Left kidney (tissue), 1 donor: ENCODE measurements at regions not wholly inside any gene's neighbourhood (a gene's known extent, or its start where the extent isn't known, plus 50 kb on each side); places are given as distances from the start of the nearest gene placed in this dataset.

Experiments used
- DNase-seq: peaks from one replicate; pipeline ENCODE4 v3.0.0-alpha.2; 2013

DNA sequence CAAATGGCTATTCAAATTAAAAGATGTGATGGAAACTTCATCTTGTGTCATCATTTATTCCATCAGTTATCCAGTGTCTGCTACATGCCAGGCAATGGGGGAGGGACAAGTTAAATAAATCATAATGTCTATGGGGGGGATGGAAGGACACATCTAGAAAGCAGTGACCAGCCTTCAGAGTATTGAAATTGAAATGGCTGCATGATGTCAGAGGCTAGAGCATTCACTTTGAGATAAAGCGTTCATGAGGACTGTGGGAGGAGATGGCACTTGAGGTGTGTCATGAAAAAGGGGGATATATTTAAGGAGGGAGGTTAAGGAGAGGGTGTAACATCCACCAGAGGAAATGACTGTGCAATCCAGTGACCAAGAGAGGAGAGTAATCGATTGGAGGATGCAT lies 50.6 kb downstream of the SLIT2 start:
- DNase-seq: no peak

DNA sequence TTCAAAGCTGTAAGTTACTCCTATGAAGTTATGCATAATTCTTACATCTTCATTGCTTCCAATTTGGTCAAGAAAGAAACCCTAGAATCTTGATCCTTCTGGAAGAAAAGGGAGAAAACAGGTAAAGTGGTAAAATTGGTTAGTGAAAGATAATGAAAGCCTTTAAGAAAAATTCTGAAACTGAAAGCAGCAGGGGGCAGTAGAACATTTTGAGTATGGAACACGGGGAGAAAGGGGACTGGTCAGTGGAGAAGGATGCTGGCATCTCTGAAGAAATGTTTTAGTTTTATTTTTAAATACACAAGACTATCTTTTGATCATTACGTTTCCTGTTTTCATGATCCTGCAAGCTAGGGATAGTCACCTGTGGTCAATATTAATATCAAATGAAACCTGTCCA lies 54.3 kb downstream of the SLIT2 start:
- DNase-seq: peak; percentile 22

DNA sequence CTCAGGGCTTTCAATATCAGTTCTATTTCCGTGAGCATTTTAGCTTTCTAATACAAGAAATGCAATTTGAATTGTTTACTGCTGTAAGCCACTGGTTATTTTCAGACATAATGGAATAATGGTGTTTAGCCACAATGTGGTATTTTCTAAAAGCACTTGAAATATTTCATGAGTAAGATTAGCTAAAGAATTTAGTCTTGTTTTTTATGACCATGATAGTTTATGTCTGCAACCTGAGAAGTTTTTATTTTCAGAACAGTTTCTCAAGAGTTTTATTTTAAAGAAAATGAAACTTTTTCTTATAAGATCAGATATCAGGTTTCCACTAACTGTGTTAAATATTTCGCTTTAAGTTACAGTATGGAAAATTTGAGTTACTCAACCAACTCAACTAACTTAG lies 60.2 kb downstream of the SLIT2 start:
- no peak for DNase-seq

DNA sequence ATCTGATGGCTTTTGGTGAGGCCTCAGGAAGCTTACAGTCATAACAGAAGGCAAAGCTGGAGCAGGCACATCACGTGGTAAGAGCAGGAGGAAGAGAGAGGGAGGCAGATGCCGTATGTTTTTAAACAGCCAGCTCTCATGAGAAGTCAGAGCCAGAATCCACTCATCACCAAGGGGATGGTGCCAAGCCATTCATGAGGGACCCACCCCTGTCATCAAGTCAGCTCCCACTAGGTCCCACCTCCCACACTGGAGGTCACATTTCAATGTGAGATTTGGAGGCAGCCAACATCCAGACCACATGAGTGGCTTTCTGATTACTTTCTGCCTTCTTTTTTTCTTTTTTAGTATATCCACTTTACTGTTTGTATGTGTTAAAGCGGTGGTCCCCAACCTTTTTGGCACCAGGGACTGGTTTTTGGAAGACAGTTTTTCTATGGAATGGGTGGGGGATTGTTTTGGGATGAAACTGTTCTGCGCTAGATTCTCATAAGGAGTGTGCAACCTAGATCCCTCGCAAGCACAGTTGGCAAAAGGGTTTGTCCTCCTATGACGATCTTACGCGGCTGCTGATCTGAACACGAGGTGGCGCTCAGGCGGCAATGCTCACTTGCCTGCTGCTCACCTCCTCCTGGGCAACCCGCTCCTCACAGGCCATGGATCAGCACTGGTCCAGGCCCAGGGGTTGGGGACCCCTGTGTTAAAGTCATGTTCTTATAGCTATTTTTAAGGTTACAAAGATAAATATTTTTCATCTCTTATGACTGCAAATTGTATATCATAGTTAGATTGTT lies 61.7 kb downstream of the SLIT2 start:
- no peak for DNase-seq

DNA sequence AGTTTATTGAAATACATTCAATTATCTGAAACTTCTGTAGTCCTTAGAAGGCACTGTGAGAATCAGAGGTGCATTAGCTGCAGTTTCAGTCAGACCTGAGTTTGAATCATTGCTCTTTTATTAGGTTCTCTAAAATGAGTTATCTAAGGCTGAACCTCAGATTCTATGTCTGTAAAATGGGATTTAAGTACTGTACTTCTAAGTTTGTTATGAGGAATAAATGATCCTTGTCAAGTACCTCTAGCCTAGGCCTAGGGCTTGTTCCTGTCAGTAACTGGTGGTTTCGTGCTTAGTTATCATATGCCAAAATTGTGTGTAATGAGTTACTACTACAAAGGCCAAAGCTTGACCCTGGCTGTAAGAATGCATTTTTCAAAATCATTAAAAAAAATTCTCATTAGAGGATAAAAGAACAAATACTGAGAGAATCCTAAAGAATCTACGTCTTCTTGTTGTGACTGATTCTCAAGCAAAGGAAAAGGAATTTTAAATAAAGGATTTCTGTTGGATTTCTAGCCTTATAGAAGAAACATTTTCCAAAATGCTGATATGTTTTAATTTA lies 65.8 kb downstream of the SLIT2 start:
- no peak for DNase-seq

DNA sequence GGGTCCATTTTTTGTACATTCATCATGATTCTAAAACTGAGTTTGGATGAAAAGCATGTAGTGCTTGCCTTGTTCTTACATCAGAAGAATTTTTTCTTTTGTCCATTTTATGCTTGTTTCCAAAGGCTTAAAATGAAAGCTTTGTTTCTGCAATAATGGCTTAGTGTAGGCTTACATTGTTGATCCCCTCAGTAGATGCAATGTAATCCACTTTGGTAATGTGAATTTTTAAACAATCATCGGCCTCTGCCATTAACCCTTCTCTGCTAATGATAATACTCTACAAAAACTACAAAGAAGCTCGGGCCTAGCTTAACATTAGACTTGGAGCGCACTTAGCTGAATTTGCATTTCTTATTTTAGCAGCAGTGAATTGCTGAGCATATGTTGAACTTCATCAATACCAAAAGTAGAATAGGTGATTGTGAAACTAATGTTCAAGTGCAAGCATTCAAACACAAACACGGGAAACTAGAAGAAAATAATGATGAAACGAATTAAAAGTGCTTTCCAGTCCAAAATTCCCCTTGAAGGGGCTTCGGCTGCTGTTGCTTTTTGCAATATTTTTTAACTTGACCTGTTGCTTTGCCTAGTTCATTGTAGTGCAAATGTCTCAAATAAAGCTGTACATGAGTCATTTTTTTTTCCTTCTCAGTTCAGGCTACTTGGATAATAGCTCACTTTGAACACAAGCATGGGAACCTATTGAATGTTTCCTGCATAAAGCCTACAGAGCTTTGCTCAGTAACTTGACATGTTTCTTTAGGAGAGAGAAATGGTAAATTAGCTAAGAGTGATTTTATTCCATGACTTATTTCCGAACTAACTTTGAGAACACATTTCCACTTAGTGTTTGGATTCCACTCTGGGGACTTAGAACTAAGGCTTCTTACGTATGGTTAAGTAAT lies 66.5 kb downstream of the SLIT2 start:
- no peak for DNase-seq

DNA sequence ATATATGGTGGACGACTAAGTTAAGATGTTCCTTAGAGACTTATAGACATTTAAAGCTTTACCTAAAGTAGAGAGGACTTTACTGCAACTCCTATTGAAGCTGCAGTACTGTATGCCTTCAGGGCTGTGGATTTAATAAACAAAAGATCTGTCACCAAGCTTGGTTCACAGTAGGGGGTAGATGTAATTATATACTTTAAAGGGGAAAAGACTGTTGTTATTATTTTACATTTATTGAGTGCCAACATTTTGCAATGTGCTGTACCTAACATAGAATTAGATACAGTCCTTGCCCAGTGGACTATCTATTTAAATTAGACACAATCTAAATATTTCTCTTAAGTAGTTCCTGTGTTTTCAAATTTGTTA lies 67.2 kb downstream of the SLIT2 start:
- DNase-seq: no peak

DNA sequence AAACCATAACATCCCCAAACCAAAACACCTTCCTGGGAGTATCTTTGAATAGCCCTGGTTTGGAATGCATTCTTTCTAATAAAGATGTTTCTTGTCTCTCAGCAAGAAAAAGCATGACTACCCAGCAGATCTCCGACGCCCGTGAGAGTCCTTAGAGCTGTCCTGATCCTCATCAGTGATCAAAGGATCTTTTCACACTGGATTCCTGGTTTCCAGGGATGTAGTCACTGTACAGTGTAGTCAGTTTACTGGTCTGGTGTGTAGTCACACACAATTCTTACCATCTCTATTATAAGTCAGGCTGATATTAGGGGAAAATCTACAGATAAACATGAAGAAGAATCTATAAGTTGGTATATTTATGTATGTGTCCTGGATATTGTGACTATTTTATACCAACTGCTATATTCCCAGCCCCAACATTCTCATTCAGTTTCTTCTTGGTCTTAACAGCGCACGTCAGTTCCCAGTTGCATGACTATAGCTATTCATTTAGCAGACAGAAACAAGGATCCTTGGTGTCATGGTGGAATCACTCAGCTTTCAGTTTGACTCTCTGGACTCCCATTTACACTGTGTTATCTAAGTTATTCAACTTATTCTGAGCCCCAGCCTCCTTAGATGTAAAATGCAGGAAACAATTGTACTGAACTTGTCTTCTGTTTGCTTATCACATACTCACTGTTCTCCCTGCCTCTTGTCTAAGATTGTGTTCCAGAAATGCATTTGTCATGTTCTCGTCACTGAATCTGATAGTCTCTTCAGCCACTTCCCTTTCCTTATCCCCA lies 68.3 kb downstream of the SLIT2 start:
- DNase-seq: peak; percentile 13

DNA sequence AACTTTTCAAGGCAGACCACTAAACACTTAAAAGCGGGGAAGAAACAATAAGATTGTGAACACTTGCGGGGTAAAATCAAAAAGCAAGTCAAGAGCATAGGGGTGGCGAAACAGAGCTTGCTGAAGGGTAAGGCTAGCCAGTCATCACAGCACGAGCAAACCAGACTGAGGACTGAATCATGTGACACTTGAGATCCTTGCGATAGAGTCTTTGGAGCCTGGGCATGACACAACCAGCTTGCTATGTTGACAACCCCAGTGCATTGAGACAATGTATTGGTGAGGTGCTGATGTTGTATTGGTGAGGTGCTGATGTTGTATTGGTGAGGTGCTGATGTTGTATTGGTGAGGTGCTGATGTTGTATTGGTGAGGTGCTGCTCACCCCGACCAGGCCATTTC lies 72.3 kb downstream of the SLIT2 start:
- no peak for DNase-seq

DNA sequence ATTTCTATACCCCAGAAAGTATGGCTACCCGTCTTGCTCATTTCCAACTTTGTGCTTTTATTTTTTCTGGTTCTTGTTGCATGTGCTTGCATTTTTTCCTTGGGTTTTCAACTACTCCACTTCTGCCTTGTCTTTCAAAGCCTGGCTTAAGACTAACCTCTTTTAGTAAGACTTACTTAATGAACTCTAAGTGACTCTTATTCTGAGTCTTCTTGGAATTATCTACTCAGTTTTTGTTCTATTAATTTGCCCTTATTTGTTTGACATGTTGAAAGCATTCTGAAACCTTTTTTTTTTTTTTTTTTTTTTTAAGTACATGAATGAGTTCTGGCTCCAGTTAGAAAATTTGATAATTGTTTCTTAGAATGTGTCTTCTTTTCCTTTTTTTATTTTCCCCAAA lies 74.8 kb downstream of the SLIT2 start:
- no peak for DNase-seq

DNA sequence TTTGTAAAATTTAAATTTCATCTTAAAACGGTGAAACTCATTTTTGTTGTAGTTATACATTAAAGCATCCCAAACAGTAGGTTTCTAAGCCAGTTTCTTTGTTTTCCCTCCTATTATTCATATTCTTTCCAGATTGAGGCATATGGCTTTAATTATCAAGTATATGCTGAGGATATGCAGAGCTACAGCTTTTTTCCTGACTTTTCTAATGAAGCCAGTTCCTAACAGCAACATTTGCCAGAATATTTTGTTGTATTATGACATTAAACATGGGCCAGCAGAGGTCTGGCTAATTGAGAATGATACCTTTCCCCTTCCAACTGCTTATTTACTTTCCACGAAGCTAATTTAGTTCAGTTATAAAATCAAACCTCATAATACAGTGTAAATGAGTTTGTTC lies 75.3 kb downstream of the SLIT2 start:
- no peak for DNase-seq

DNA sequence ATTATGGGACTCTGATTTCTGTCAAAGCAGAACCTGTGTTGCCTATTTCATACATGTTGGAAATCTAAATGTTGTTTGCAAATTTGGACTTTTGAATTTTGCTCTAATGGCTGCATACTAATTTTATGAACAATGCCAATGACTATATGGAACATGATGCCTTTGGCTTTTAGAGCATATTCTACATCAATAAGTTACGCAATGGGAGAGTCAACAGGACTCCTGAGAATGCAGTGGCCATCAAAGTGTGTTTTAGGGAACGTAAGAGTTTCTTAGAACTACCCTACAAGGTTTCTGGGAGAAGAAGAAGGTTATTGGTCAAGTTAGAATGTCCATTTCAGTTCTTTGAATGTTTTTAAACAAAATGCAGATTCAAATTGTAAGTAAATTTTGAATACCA lies 76.1 kb downstream of the SLIT2 start:
- no peak for DNase-seq

DNA sequence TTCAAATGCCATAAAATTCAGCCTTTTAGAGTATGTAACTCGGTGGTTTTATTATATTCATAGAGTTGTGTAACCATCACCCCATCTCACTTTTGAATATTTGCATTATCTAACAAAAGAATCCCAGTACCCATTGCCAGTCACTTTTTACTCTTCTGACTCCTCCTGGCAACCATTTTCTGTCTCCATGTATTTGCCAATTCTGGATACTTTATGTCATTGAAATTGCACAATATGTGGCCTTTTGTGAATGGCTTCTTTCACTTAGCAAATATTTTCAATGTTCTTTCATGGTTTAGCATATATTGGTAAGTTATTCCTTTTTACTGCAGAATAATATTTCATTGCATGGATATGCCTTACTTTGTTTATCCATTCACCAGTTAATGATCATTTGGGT lies 79.9 kb downstream of the SLIT2 start:
- DNase-seq: no peak

DNA sequence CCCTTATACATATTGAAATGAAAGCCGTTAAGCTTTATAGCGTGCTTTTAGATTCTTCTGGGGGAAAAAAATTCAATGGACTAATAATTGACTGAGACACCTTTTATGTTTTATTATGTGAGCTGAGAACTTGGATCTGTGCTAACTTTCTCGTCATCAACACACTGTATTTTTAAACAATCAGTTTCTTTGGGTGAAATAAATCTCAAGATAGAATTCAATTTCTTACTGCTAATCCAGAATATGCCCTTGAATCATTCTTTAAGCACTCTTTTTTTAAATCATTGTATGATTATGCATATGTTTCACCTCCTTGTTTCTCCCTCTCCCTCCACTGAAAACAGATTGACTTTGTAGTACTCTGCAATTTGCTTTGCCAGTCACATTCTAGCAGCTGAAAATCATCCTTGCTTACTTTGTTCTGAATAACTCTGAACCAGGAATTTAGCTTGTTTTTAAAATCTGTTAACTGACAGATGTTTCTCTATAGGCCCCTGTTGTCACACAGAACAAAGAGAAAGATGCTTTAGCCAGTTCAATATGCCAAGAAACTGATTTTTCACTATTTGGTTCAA lies 81.5 kb downstream of the SLIT2 start:
- no peak for DNase-seq

DNA sequence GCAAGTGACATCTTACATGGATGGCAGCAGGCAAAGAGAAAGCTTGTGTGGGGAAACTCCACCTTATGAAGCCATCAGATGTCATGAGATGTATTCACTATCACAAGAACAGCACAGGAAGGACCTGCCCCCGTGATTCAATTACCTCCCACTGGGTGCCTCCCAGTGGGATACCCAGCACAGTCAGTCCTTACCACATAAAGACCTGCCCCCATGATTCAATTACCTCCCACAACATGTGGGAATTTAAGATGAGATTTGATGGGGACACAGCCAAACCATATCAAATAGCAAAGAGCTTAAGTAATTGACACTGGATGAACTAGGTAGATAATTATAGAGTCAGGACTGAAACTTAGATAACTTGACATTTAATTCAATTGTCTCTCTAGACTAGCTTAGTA lies 85.6 kb downstream of the SLIT2 start:
- no peak for DNase-seq

DNA sequence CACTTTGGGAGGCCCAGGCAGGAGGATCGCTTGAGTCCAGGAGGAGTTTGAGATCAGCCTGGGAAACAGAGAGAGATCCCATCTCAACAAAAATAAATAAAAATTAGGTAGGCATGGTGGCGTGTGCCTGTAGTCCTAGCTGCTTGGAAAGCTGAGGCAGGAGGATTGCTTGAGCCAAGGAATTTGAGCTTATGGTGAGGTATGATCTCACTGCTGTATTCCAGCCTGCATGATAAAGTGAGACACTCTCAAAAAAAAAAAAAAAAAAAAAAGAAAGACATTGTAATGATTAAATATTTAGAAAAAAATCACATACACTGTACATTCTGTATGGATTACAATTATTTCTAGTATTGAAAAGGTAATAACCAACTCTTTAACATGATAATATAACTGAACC lies 87.1 kb downstream of the SLIT2 start:
- no peak for DNase-seq

DNA sequence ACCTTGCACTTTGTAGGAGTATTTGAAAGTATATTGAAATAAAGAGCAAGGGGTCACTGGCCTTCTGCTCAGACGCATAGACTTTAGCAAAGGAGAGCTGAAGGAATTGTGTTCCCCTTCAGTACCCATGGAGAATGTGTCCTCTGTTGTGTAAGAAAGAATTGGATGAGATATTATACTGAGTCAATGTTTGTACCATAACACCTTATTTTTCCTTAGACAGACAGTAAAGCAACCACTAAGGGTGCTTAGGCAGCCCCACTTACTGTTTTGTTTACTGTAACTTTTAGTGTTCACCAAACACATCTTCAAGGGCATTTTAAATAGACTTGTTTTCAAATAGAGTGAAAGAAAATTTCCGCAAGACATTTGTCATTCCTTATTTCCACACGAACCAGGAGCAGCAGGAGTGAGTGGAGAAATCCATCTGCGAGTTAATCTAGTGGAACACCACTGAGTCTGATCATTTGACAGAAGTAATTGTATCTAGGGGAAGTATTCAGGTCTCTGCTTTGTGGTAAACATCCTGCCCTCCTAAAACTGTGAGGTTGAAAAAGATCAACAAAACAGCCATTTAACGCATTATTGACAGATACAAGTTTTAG lies 89.5 kb downstream of the SLIT2 start:
- DNase-seq: peak; percentile 53

DNA sequence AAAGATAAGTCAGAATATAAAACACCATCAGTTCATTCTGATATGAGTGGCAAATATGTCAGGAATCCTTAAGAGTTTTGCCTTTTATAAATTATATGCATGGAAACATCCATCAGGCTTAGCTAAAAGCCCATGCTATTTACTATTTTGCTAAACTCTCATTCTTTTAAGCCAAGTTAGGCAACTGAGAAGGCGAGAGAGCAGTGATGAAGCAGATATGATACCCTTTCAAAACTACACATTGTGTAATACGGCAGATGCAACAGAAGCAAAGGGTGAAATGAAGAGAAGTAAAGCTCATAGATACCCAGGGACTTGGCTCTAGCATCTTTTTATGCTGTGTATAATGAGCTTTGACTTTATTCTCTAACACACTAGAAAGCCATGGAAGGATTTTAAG lies 95.8 kb downstream of the SLIT2 start:
- DNase-seq: no peak

DNA sequence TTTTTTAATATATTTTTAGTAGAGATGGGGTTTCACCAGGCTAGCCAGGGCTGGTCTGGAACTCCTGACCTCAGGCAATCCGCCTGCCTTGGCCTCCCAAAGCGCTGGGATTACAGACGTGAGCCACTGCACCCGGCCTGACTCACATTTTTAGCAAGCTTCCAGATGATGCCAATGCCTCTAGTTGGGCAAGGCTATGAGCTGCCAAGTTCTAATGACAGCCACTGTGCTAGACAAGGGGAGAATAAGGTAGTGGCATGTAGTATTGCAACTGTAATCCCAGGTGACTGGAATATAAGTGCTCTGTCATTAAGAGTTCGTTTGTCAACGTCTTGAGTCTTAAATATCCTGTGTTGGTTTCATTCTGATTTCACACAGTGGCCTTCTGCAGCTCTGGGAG lies 96.7 kb downstream of the SLIT2 start:
- no peak for DNase-seq

DNA sequence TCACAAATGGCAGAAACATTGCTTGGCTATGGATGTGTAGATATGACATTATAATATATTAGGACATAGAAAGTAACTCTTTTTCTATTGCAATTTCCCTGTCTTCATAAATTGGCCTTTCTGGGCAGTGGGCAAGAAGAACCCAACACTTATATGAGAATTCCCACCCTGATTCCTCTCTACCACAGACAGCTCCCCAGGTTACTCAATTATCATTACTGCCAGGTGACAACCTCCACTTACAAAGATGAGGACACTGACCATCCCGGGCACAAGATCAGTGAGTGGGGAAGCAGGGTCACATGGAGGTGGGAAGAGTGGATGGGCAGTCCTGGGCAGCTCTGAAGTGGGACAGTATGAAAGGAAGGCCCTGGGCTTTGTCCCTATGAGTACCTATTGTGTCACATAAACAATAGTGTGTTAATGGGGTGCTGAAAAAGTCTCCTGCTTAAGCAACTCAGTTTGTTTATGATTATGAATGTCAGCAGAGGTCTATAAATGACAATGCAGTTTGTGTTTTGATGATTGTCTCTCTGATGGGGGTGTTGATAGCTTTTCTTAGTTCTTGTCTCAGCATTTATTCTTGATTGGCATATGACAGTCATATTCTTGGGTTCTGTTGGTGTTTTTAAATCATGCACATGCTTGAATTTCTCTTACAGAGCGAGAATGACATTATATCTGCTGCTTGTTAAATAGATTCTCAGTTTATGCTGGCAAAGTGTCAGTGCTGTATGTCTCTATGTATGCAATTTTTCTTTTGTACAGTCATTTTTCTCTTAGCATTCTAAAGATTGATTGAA lies 99.9 kb downstream of the SLIT2 start:
- DNase-seq: no peak

DNA sequence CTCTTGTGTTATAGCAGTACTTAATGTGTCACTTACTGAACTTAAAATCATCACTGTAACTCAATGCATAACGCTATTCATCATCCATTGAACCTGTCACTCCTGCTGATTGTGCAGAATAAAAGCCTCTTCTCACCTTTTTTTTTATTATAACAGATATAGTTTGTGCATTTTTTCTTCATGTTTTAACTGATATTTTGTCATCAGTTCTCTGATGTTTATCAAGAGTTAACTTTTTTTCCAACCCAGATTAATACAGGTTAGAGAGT lies 100.4 kb downstream of the SLIT2 start:
- no peak for DNase-seq
